GM12874 (cell line): ENCODE measurements at regions not wholly inside any gene's neighbourhood (a gene's known extent, or its start where the extent isn't known, plus 50 kb on each side); places are given as distances from the start of the nearest gene placed in this dataset.

Experiments used
- TF ChIP-seq, protein P1 (sequence below): IDR thresholded peaks from 2 replicates; pipeline ENCODE4 v1.5.1; 2011; ENCODE audit warnings: low read depth, mild to moderate bottlenecking, control low read depth, low read length, moderate library complexity; ENCODE audit not compliant: insufficient read depth

GRCh38 chr18:75777630-75778029, 350.1 kb upstream of the SMIM21 start:
- TF ChIP-seq, protein P1, sequence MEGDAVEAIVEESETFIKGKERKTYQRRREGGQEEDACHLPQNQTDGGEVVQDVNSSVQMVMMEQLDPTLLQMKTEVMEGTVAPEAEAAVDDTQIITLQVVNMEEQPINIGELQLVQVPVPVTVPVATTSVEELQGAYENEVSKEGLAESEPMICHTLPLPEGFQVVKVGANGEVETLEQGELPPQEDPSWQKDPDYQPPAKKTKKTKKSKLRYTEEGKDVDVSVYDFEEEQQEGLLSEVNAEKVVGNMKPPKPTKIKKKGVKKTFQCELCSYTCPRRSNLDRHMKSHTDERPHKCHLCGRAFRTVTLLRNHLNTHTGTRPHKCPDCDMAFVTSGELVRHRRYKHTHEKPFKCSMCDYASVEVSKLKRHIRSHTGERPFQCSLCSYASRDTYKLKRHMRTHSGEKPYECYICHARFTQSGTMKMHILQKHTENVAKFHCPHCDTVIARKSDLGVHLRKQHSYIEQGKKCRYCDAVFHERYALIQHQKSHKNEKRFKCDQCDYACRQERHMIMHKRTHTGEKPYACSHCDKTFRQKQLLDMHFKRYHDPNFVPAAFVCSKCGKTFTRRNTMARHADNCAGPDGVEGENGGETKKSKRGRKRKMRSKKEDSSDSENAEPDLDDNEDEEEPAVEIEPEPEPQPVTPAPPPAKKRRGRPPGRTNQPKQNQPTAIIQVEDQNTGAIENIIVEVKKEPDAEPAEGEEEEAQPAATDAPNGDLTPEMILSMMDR = no peak

DNA sequence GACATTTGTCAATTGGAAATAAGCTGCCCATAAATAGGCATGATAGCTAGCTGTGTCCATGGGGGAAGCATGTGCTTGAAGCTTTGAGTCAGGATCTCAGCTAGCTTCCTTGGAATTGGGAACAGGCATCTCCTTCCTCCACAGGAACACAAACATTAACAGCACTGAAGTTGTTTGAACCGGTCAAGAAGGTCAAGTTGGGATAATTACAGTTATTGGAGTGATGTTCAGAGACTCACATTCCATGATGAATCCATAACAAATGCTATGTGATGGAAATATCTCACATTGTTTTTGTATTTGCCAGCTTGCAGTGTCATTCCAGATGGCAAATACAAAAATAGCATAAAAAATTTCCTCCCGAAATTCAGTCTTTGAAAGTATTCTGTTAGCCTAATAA, 347.6 kb upstream of the SMIM21 start:
- TF ChIP-seq, protein P1 = no peak

DNA sequence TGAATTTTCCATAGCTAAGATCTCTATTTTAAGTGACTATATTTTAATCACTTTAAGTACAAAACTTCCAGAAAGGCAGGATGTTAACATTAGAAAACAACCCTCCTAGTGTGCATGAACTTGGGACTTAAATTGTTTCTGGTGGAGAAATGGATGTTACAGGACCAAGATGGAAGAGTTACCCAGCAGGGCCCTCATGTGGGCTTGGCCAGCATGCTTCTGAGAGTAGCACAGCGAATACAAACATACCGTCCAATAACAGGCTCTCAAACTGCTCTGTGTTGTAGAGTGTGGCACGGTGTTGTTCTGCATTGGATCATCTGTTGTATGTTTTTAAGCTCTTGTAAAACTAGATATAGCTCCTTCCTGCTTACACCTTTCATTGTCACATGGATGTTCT, 346.1 kb upstream of the SMIM21 start:
- TF ChIP-seq, protein P1 = no peak

GRCh38 chr18:75762758-75763157, 335.3 kb upstream of the SMIM21 start:
- TF ChIP-seq, protein P1 = no peak

DNA sequence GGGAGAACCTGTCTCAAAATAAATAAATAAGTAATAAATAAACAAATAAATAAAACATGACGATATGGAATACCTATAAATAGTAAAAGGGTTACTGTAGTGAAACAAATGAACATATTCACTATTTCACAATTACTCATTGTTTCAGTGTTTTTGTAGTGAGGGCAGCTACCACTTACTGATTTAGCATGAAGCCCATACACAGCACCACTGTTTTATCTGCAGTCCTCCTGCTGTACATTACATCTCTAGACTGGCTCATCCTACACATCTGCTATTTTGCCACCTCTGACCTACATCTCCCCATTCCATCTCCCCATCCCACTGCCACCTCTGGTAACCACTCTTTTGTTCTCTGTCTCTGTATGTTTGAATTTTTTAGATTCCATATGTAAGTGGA, 332.7 kb upstream of the SMIM21 start:
- TF ChIP-seq, protein P1 = no peak

DNA sequence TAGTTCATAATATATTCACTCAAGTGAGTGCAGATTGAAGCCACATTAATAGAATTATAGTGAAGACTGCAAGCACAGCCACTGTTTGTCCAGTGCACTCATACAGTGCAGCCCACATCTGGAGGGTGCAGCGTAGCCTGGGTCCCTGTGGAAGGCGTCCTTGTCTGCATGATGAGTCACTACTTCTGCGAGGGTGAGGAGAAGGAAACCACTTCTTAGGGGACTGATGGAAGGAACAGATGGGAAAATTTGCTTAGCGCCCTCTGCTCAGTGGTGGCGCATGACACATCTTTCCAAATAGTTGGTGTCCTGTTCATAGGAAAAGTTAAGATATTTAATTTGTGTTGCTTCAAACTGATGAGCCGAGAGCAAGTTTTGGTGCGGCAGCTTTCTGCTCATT, 330.4 kb upstream of the SMIM21 start:
- TF ChIP-seq, protein P1 = no peak

DNA sequence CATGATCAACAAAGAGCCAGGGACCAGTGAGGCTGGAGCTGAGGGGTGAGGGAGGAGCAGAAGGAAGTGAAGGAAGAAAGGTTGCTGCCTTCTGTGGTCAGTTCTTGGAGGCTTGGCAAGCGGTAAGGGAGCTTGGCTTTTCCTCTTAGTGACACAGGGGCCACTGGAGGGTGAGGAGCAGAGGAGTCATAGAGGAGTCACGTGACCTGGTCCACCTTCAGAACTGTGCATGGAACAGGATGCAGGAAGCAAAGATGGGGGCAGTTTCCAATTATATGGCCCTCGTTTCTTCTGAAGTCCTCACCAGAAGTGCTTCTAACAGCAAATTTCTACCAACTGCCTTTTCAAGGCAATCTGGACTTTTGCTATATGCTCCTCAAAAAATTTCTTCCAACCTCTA, 326.9 kb upstream of the SMIM21 start:
- TF ChIP-seq, protein P1 = no peak

GRCh38 chr18:75753753-75754152, 326.2 kb upstream of the SMIM21 start:
- TF ChIP-seq, protein P1 = no peak
